GM23338 (cell line): ENCODE measurements at regions not wholly inside any gene's neighbourhood (a gene's known extent, or its start where the extent isn't known, plus 50 kb on each side); places are given as distances from the start of the nearest gene placed in this dataset.
A peak's percentile ranks its signal among the peaks of the same experiment; 100 is the strongest.

Experiments used
- ATAC-seq: fragments of 200-7000 bp; cut with Tn5 transposase; 3 replicates; pipeline ENCODE4 v1.9.1; 2020
- DNase-seq: peaks from one replicate; pipeline ENCODE4 v3.0.0-alpha.2; 2015; ENCODE audit warnings: low spot score
- H2AFZ ChIP-seq: fragments of 200-600 bp; sonication (generic); 2 replicates; pipeline ENCODE4 v1.8.0; 2016; ENCODE audit warnings: antibody characterized with exemption, mild to moderate bottlenecking, moderate library complexity
- H3F3A ChIP-seq: fragments of 200-600 bp; sonication (generic); replicated peaks from 2 replicates; pipeline ENCODE4 v1.8.0; 2017; ENCODE audit warnings: antibody characterized with exemption, mixed run types, low read depth
- H3K27ac ChIP-seq: fragments of 200-600 bp; sonication (generic); 2 replicates; pipeline ENCODE4 v1.6.1; 2016; ENCODE audit warnings: low read depth
- H3K27me3 ChIP-seq: fragments of 200-600 bp; sonication (generic); 2 replicates; pipeline ENCODE4 v1.8.0; 2016; ENCODE audit warnings: mild to moderate bottlenecking, mixed run types, moderate library complexity; ENCODE audit not compliant: insufficient read depth
- H3K36me3 ChIP-seq: fragments of 200-600 bp; sonication (generic); 2 replicates; pipeline ENCODE4 v1.8.0; 2016; ENCODE audit warnings: mild to moderate bottlenecking; ENCODE audit not compliant: insufficient read depth
- H3K4me1 ChIP-seq: fragments of 200-600 bp; sonication (generic); 2 replicates; pipeline ENCODE4 v1.8.0; 2016; ENCODE audit warnings: mild to moderate bottlenecking, moderate library complexity; ENCODE audit not compliant: insufficient read depth
- H3K4me2 ChIP-seq: fragments of 200-600 bp; sonication (generic); 2 replicates; pipeline ENCODE4 v1.7.1; 2017; ENCODE audit warnings: mixed run types
- H3K4me3 ChIP-seq: fragments of 200-600 bp; sonication (generic); 2 replicates; pipeline ENCODE4 v1.6.1; 2016; ENCODE audit warnings: mixed run types
- H3K79me2 ChIP-seq: fragments of 200-600 bp; sonication (generic); replicated peaks from 2 replicates; pipeline ENCODE4 v1.8.0; 2017; ENCODE audit warnings: mild to moderate bottlenecking; ENCODE audit not compliant: insufficient read depth
- H3K9me2 ChIP-seq: fragments of 200-600 bp; sonication (generic); 2 replicates; pipeline ENCODE4 v1.8.0; 2017; ENCODE audit not compliant: insufficient read depth
- H4K20me1 ChIP-seq: fragments of 200-600 bp; sonication (generic); replicated peaks from 2 replicates; pipeline ENCODE4 v1.8.0; 2017; ENCODE audit warnings: mild to moderate bottlenecking; ENCODE audit not compliant: insufficient read depth
- H3K27ac Mint-ChIP-seq: 2 replicates; pipeline ENCODE4 v1.8.0; 2020; ENCODE audit warnings: inconsistent platforms, mild to moderate bottlenecking, moderate library complexity, mixed read lengths
- H3K27me3 Mint-ChIP-seq: 3 replicates; pipeline ENCODE4 v1.8.0; 2022; ENCODE audit warnings: low read depth, mild to moderate bottlenecking, moderate library complexity, mixed read lengths, inconsistent platforms; ENCODE audit not compliant: insufficient read depth, poor library complexity
- H3K36me3 Mint-ChIP-seq: 3 replicates; pipeline ENCODE4 v1.8.0; 2021; ENCODE audit warnings: low read depth, mild to moderate bottlenecking, inconsistent platforms, moderate library complexity, mixed read lengths
- H3K4me1 Mint-ChIP-seq: 3 replicates; pipeline ENCODE4 v1.8.0; 2020; ENCODE audit warnings: mild to moderate bottlenecking, inconsistent platforms, mixed read lengths
- H3K4me3 Mint-ChIP-seq: 3 replicates; pipeline ENCODE4 v1.8.0; 2021; ENCODE audit warnings: moderate library complexity, mild to moderate bottlenecking, inconsistent platforms, mixed read lengths
- H3K9me3 Mint-ChIP-seq: 3 replicates; pipeline ENCODE4 v1.8.0; 2020; ENCODE audit warnings: moderate library complexity, mild to moderate bottlenecking, inconsistent platforms, mixed read lengths
- CREB1 ChIP-seq: fragments of 250-450 bp; sonication (Bioruptor Pico); IDR thresholded peaks from 2 replicates; pipeline ENCODE4 v1.5.0; 2020; ENCODE audit warnings: low read depth, mild to moderate bottlenecking, moderate library complexity
- CTCF ChIP-seq, 2 experiments: fragments of 200-600 bp in 1 of 2; sonication (generic) in 1 of 2; conservative IDR thresholded peaks; 2 replicates each; pipeline versions ENCODE4 v1.5.1 to v1.6.1; 2016 to 2017; ENCODE audit warnings: antibody characterized with exemption in 2 of 2, low read depth in 2 of 2, mild to moderate bottlenecking in 2 of 2, moderate library complexity in 1 of 2
- ETS1 ChIP-seq: IDR thresholded peaks from 2 replicates; pipeline ENCODE4 v1.6.1; 2016; ENCODE audit warnings: antibody characterized with exemption
- EZH2 ChIP-seq: fragments of 200-600 bp; sonication (generic); IDR thresholded peaks from one replicate; pipeline ENCODE4 v1.8.0; 2017; ENCODE audit warnings: antibody characterized with exemption, mild to moderate bottlenecking, low read depth; ENCODE audit not compliant: unreplicated experiment
- EZH2phosphoT487 ChIP-seq: fragments of 200-600 bp; sonication (generic); IDR thresholded peaks from one replicate; pipeline ENCODE4 v1.8.1; 2018; ENCODE audit warnings: antibody characterized with exemption; ENCODE audit not compliant: unreplicated experiment
- NANOG ChIP-seq: IDR thresholded peaks from 2 replicates; pipeline ENCODE4 v1.6.1; 2016; ENCODE audit warnings: antibody characterized with exemption, borderline replicate concordance
- POLR2AphosphoS5 ChIP-seq: IDR thresholded peaks from 2 replicates; pipeline ENCODE4 v1.6.1; 2016; ENCODE audit warnings: antibody characterized with exemption, low read depth
- REST ChIP-seq: IDR thresholded peaks from one replicate; pipeline ENCODE4 v1.6.1; 2018; ENCODE audit warnings: antibody characterized with exemption; ENCODE audit not compliant: unreplicated experiment
- STAT1 ChIP-seq: IDR thresholded peaks from one replicate; pipeline ENCODE4 v1.6.1; 2016; ENCODE audit warnings: antibody characterized with exemption; ENCODE audit not compliant: unreplicated experiment
- ZNF462 ChIP-seq: fragments of 250-450 bp; sonication (Bioruptor Pico); IDR thresholded peaks from 2 replicates; pipeline ENCODE4 v1.5.0; 2020; ENCODE audit warnings: mild to moderate bottlenecking, moderate library complexity

- TF ChIP-seq REST (no peak), POLR2AphosphoS5 (no peak), NANOG (no peak), CTCF (conservative IDR thresholded peaks at IDR 0.05; ENCODE audit: low read depth in 2 of 2) (no peak), CREB1 (CRISPR knock-in tag) (no peak), ETS1 (no peak), EZH2phosphoT487 (no peak), EZH2 (no peak)
Observed at GRCh38 chr2:191559569-191559968, 118.4 kb upstream of the NABP1 start (continued).

- TF ChIP-seq STAT1, result no peak
- no peak for TF ChIP-seq CTCF (conservative IDR thresholded peaks at IDR 0.05; ENCODE audit: low read depth in 2 of 2)
- TF ChIP-seq ZNF462 (CRISPR knock-in tag), result no peak
- H3K27me3 Mint-ChIP-seq, result peaks cover 4% of the 10 kb centered on the region
- no peak overlapping the region for H3K4me3 ChIP-seq
- H3K9me2 ChIP-seq, result no peaks in the 10 kb centered on the region
- H3K9me3 Mint-ChIP-seq, result no peaks in the 10 kb centered on the region
- H3K79me2 ChIP-seq, result no peaks in the 10 kb centered on the region
- no peaks in the 10 kb centered on the region for H3K4me1 ChIP-seq
- H3K27ac Mint-ChIP-seq, result no peak overlapping the region; the same call in 1 of the 2 replicates
- H3K4me1 Mint-ChIP-seq, result no peaks in the 10 kb centered on the region; the same call in 2 of the 3 replicates
- no peaks in the 10 kb centered on the region for H4K20me1 ChIP-seq
- no peaks in the 10 kb centered on the region for H3K36me3 Mint-ChIP-seq
- H2AFZ ChIP-seq, result peak overlapping the region; percentile 92
- ATAC-seq (no peak), DNase-seq (no peak)
- no peak overlapping the region for H3K4me2 ChIP-seq
- H3K4me3 Mint-ChIP-seq, result no peak overlapping the region
- H3K27ac ChIP-seq, result no peak overlapping the region
- H3K36me3 ChIP-seq, result no peaks in the 10 kb centered on the region
- H3K27me3 ChIP-seq, result no peaks in the 10 kb centered on the region
- H3F3A ChIP-seq, result no peaks in the 10 kb centered on the region
Observed at GRCh38 chr2:191560411-191560980, 117.4 kb upstream of the NABP1 start.
